Activated T-cell treated with anti-CD3 and anti-CD28 coated beads, Interleukin-2, amount 50 U/mL, for 4 hours (primary cell): ENCODE measurements at regions not wholly inside any gene's neighbourhood (a gene's known extent, or its start where the extent isn't known, plus 50 kb on each side); places are given as distances from the start of the nearest gene placed in this dataset.
A peak's percentile ranks its signal among the peaks of the same experiment; 100 is the strongest.

ENCODE experiments used
- ATAC-seq, 2 donors: fragments of 200-7000 bp; cut with Tn5 transposase; one replicate each; pipeline ENCODE4 v1.10.0; 2021
- DNase-seq: peaks from one replicate; pipeline ENCODE4 v3.0.0-alpha.2; 2020
- H3K27me3 Mint-ChIP-seq: one replicate; pipeline ENCODE4 v1.8.0; 2021; ENCODE audit warnings: low read depth, mixed read lengths
- H3K36me3 Mint-ChIP-seq: one replicate; pipeline ENCODE4 v1.8.0; 2022; ENCODE audit warnings: mixed read lengths; ENCODE audit not compliant: insufficient read depth
- H3K4me1 Mint-ChIP-seq: one replicate; pipeline ENCODE4 v1.8.0; 2021; ENCODE audit warnings: low read depth, mixed read lengths
- H3K4me3 Mint-ChIP-seq: one replicate; pipeline ENCODE4 v1.8.0; 2021; ENCODE audit warnings: mild to moderate bottlenecking, moderate library complexity, mixed read lengths
- H3K9me3 Mint-ChIP-seq: one replicate; pipeline ENCODE4 v1.8.0; 2021; ENCODE audit warnings: mixed read lengths

- ATAC-seq (no peak), DNase-seq (no peak)
- H3K4me1 Mint-ChIP-seq = peaks cover 4% of the 10 kb centered on the region
- no peaks in the 10 kb centered on the region for H3K27me3 Mint-ChIP-seq
- no peak overlapping the region for H3K4me3 Mint-ChIP-seq
- no peaks in the 10 kb centered on the region for H3K36me3 Mint-ChIP-seq
- no peaks in the 10 kb centered on the region for H3K9me3 Mint-ChIP-seq
Observed at GRCh38 chr12:68470664-68471328, 138.6 kb upstream of the MDM1 start.

GRCh38 chr12:68474467-68475204, 136.1 kb upstream of the RAP1B start:
- peaks cover 4% of the 10 kb centered on the region for H3K4me1 Mint-ChIP-seq
- H3K36me3 Mint-ChIP-seq = no peaks in the 10 kb centered on the region
- DNase-seq (no peak), ATAC-seq (no peak)
- no peak overlapping the region for H3K4me3 Mint-ChIP-seq
- no peaks in the 10 kb centered on the region for H3K9me3 Mint-ChIP-seq
- H3K27me3 Mint-ChIP-seq = no peaks in the 10 kb centered on the region

- ATAC-seq = no peak
- Mint-ChIP-seq H3K4me3 (no peak overlapping the region), H3K4me1 (peaks cover 15% of the 10 kb centered on the region), H3K9me3 (peaks cover 4% of the 10 kb centered on the region), H3K27me3 (no peaks in the 10 kb centered on the region), H3K36me3 (no peaks in the 10 kb centered on the region)
- no peak for DNase-seq
Observed at GRCh38 chr12:68476794-68477193, 133.9 kb upstream of the RAP1B start.

- Mint-ChIP-seq H3K4me3 (no peak overlapping the region), H3K27me3 (no peaks in the 10 kb centered on the region), H3K9me3 (peaks cover 4% of the 10 kb centered on the region), H3K36me3 (no peaks in the 10 kb centered on the region), H3K4me1 (peaks cover 20% of the 10 kb centered on the region)
- DNase-seq (no peak), ATAC-seq (no peak)
Observed at GRCh38 chr12:68477261-68477772, 133.4 kb upstream of the RAP1B start.

- Mint-ChIP-seq H3K4me3 (no peak overlapping the region), H3K27me3 (no peaks in the 10 kb centered on the region), H3K4me1 (peaks cover 26% of the 10 kb centered on the region), H3K9me3 (peaks cover 4% of the 10 kb centered on the region), H3K36me3 (no peaks in the 10 kb centered on the region)
- DNase-seq (no peak), ATAC-seq (no peak)
Observed at GRCh38 chr12:68477906-68478305, 132.8 kb upstream of the RAP1B start.

- Mint-ChIP-seq H3K27me3 (no peaks in the 10 kb centered on the region), H3K4me3 (no peak overlapping the region), H3K4me1 (peaks cover 31% of the 10 kb centered on the region), H3K36me3 (no peaks in the 10 kb centered on the region), H3K9me3 (peaks cover 4% of the 10 kb centered on the region)
- DNase-seq = no peak
- no peak for ATAC-seq
Observed at GRCh38 chr12:68478516-68479260, 132.0 kb upstream of the RAP1B start.

GRCh38 chr12:68479261-68479895, 131.3 kb upstream of the RAP1B start:
- no peak for ATAC-seq
- Mint-ChIP-seq H3K4me3 (no peak overlapping the region), H3K9me3 (peaks cover 4% of the 10 kb centered on the region), H3K36me3 (no peaks in the 10 kb centered on the region), H3K4me1 (peaks cover 37% of the 10 kb centered on the region), H3K27me3 (no peaks in the 10 kb centered on the region)
- no peak for DNase-seq

- Mint-ChIP-seq H3K4me3 (no peak overlapping the region), H3K36me3 (no peaks in the 10 kb centered on the region), H3K4me1 (peaks cover 37% of the 10 kb centered on the region), H3K27me3 (no peaks in the 10 kb centered on the region), H3K9me3 (peaks cover 4% of the 10 kb centered on the region)
- DNase-seq (no peak), ATAC-seq (no peak)
Observed at GRCh38 chr12:68479896-68480291, 130.8 kb upstream of the RAP1B start.

- Mint-ChIP-seq H3K4me3 (no peak overlapping the region), H3K9me3 (peaks cover 4% of the 10 kb centered on the region), H3K36me3 (no peaks in the 10 kb centered on the region), H3K4me1 (peaks cover 37% of the 10 kb centered on the region), H3K27me3 (no peaks in the 10 kb centered on the region)
- peak; percentile 55 to 59 for ATAC-seq
- no peak for DNase-seq
Observed at GRCh38 chr12:68480526-68480925, 130.2 kb upstream of the RAP1B start.

- DNase-seq = no peak
- Mint-ChIP-seq H3K4me1 (peaks cover 37% of the 10 kb centered on the region), H3K36me3 (no peaks in the 10 kb centered on the region), H3K4me3 (peak overlapping the region; percentile 11), H3K9me3 (peaks cover 4% of the 10 kb centered on the region), H3K27me3 (no peaks in the 10 kb centered on the region)
- ATAC-seq = peak; percentile 58 to 74
Observed at GRCh38 chr12:68481181-68481941, 129.3 kb upstream of the RAP1B start.

- Mint-ChIP-seq H3K4me1 (peaks cover 37% of the 10 kb centered on the region), H3K9me3 (peaks cover 4% of the 10 kb centered on the region), H3K27me3 (no peaks in the 10 kb centered on the region), H3K4me3 (no peak overlapping the region), H3K36me3 (no peaks in the 10 kb centered on the region)
- ATAC-seq (no peak), DNase-seq (no peak)
Observed at GRCh38 chr12:68482014-68482413, 128.7 kb upstream of the RAP1B start.

- Mint-ChIP-seq H3K4me1 (peaks cover 37% of the 10 kb centered on the region), H3K36me3 (no peaks in the 10 kb centered on the region), H3K9me3 (peaks cover 4% of the 10 kb centered on the region), H3K4me3 (no peak overlapping the region), H3K27me3 (no peaks in the 10 kb centered on the region)
- no peak for DNase-seq
- no peak for ATAC-seq
Observed at GRCh38 chr12:68482660-68483059, 128.0 kb upstream of the RAP1B start.

- no peaks in the 10 kb centered on the region for H3K27me3 Mint-ChIP-seq
- peaks cover 4% of the 10 kb centered on the region for H3K9me3 Mint-ChIP-seq
- H3K4me3 Mint-ChIP-seq = no peak overlapping the region
- no peaks in the 10 kb centered on the region for H3K36me3 Mint-ChIP-seq
- DNase-seq (no peak), ATAC-seq (no peak)
- peaks cover 37% of the 10 kb centered on the region for H3K4me1 Mint-ChIP-seq
Observed at GRCh38 chr12:68483592-68484383, 126.9 kb upstream of the RAP1B start.
